ENCODE measurements at regions not wholly inside any gene's neighbourhood (a gene's known extent, or its start where the extent isn't known, plus 50 kb on each side); places are given as distances from the start of the nearest gene placed in this dataset.

DNA sequence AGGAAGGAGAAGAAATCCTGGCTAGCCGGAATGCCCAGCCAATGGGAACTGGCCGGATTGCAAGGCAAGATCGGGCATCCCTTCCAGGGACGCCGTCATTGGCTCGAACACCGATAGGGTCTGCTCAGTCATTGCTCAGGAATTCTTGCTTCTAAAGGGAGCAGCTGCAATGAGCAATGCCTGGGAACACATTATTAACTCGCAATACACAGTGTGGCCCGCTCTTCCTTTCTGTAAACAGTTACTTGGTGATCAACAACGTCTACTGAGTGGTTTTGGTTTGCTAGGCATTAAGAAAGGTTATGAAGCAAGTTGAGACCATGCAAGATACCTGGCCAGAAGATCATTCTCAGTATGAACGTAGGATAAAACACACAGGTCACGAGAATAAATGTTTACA lies 165.4 kb upstream of the CITED2 start:
- Histone ChIP-seq H3K4me3 (no peak overlapping the region), H3K4me1 (peaks cover 0 to 22% (median under 1%) of the 10 kb centered on the region in 12 donors), H3K36me3 (no peaks in the 10 kb centered on the region), H3K27me3 (no peaks in the 10 kb centered on the region), H3K27ac (peak overlapping the region in 1 of 12 donors; percentile 71), H3K9me3 (no peaks in the 10 kb centered on the region)
- WGBS, 4 donors, result 59 to 70% (median 65%) methylated on average over 12 of the region's 12 CpGs
- no peak for TF ChIP-seq POLR2A (IDR thresholded peaks at IDR 0.05)
- TF ChIP-seq, protein P1, sequence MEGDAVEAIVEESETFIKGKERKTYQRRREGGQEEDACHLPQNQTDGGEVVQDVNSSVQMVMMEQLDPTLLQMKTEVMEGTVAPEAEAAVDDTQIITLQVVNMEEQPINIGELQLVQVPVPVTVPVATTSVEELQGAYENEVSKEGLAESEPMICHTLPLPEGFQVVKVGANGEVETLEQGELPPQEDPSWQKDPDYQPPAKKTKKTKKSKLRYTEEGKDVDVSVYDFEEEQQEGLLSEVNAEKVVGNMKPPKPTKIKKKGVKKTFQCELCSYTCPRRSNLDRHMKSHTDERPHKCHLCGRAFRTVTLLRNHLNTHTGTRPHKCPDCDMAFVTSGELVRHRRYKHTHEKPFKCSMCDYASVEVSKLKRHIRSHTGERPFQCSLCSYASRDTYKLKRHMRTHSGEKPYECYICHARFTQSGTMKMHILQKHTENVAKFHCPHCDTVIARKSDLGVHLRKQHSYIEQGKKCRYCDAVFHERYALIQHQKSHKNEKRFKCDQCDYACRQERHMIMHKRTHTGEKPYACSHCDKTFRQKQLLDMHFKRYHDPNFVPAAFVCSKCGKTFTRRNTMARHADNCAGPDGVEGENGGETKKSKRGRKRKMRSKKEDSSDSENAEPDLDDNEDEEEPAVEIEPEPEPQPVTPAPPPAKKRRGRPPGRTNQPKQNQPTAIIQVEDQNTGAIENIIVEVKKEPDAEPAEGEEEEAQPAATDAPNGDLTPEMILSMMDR (IDR thresholded peaks at IDR 0.05), result no peak
- intact Hi-C loops (cut with DNase I), result no loop called here
- peak; percentile 36 to 97 (median 84) for ATAC-seq
- peak; percentile 21 to 68 (median 61) for DNase-seq

DNA sequence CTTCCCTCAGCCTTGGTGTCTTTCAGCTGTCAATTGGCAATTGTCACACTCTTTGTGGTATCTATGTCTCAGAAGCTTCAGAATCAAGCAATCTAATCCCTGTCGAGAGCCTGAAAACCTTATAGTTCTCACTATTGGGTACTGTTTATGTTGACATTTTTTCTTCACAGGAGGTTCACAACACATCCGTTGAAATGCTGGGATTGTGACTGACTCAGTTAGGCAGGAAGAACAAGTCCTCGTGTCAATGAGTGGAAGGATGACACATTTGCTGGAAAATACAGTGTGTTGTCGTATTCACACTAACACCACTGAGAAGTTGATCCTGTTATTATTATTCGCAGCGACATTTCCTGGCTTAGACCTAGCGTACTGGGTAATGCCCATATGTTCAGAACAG lies 163.9 kb upstream of the CITED2 start:
- DNase-seq (no peak), ATAC-seq (no peak)
- Histone ChIP-seq H3K27ac (no peak overlapping the region), H3K36me3 (no peaks in the 10 kb centered on the region), H3K4me1 (peaks cover 0 to 31% (median 7%) of the 10 kb centered on the region in 12 donors), H3K9me3 (no peaks in the 10 kb centered on the region), H3K27me3 (no peaks in the 10 kb centered on the region), H3K4me3 (no peak overlapping the region)
- no peak for TF ChIP-seq POLR2A (IDR thresholded peaks at IDR 0.05)
- TF ChIP-seq, protein P1 (IDR thresholded peaks at IDR 0.05), result no peak
- 88 to 92% (median 89%) methylated on average over 7 of the region's 7 CpGs for WGBS, 4 donors
- intact Hi-C loops (cut with DNase I), result no loop called here

DNA sequence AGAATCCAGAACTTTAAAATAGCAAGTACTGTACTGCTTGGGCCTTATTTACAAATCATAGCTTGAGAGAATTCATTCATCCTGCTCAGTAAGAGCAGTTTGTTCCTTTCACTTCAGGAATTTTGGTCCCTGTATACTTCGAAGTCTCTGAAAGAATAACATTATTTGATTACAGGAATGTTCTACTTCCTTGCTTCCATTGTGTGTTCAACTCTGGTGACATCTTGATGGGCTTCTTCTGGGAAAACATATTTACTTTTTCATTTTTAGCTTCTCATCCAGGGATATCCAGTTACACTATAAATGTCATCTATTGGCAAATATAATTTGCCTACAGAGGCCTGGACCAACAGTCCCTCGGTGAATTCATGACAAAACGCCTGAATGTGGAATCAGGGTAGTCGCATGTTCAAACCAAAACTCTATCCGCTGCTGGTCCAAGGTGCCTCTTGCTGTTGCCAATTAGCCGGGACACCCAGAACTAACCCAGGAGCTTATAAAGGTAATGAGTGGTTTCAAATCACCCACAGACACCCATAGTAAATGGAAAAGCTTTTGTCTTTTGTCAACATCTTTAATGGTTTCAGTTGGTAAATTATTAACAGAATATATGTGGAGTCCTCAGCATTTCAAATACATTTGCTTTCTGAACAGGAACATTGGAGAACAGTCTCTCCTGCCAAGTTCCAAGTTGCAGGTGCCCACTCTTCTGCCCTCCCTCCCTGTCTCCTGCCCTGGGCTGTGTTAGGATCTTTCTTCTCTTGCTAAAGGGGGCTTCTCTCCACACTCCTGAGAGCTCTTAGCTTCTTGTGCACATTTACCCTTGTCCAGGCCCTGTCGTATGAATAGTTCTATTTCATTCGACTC lies 162.5 kb upstream of the CITED2 start:
- TF ChIP-seq POLR2A (IDR thresholded peaks at IDR 0.05), result no peak
- TF ChIP-seq, protein P1 (IDR thresholded peaks at IDR 0.05), result no peak
- Histone ChIP-seq H3K36me3 (no peaks in the 10 kb centered on the region), H3K9me3 (no peaks in the 10 kb centered on the region), H3K4me3 (no peak overlapping the region), H3K27ac (peak overlapping the region in 1 of 12 donors; percentile 3), H3K27me3 (no peaks in the 10 kb centered on the region), H3K4me1 (peaks cover 0 to 39% (median 8%) of the 10 kb centered on the region in 12 donors)
- WGBS, 4 donors, result 73 to 86% (median 81%) methylated on average over 8 of the region's 8 CpGs
- ATAC-seq, result no peak
- intact Hi-C loops (cut with DNase I), result no loop called here
- DNase-seq, result no peak

DNA sequence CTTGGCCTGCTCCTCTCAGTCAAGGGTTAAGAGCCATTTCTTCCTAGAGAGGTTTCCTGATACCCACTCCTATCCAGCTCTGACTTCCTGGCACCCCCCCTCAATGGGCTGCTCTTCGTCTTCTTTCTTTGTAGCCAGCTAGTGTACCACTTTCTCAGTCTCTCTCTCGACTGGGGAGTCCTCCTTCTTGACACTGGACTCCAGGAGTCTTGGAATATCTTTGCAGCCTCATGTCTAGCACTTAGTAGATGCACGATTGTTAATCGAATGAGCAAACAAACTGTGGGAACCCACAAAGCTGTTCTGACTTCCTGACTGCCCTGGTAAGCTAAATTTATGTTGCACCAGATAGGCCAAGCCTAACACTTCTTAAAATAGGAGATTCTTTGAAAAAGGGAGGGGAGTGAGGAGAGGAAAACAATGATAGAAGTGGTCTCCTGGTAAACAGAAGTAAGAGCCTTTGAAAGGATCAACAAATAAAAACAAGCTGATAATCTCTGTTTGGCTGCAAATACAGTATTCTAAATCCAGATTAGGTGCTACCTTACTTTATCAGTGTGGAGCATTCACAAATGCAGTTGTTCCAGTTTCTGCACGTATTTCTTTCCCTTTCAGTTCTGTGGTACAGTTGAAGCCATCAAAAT lies 160.1 kb upstream of the CITED2 start:
- H3K36me3 ChIP-seq, result no peaks in the 10 kb centered on the region
- peak overlapping the region in 1 of 12 donors; percentile 75 for H3K27ac ChIP-seq
- intact Hi-C loops (cut with DNase I), result no loop called here
- H3K27me3 ChIP-seq, result no peaks in the 10 kb centered on the region
- ATAC-seq, result peak in 1 of 4 donors; percentile 13
- H3K4me1 ChIP-seq, result peaks cover 0 to 45% (median 6%) of the 10 kb centered on the region in 12 donors
- WGBS, 4 donors, result 30 to 47% (median 42%) methylated on average over 5 of the region's 5 CpGs
- DNase-seq, result no peak
- no peaks in the 10 kb centered on the region for H3K9me3 ChIP-seq
- TF ChIP-seq, protein P1 (IDR thresholded peaks at IDR 0.05), result no peak
- TF ChIP-seq POLR2A (IDR thresholded peaks at IDR 0.05), result no peak
- H3K4me3 ChIP-seq, result no peak overlapping the region

All from heart left ventricle (tissue), 16 donors.